ENCODE measurements at regions not wholly inside any gene's neighbourhood (a gene's known extent, or its start where the extent isn't known, plus 50 kb on each side); places are given as distances from the start of the nearest gene placed in this dataset.

DNA sequence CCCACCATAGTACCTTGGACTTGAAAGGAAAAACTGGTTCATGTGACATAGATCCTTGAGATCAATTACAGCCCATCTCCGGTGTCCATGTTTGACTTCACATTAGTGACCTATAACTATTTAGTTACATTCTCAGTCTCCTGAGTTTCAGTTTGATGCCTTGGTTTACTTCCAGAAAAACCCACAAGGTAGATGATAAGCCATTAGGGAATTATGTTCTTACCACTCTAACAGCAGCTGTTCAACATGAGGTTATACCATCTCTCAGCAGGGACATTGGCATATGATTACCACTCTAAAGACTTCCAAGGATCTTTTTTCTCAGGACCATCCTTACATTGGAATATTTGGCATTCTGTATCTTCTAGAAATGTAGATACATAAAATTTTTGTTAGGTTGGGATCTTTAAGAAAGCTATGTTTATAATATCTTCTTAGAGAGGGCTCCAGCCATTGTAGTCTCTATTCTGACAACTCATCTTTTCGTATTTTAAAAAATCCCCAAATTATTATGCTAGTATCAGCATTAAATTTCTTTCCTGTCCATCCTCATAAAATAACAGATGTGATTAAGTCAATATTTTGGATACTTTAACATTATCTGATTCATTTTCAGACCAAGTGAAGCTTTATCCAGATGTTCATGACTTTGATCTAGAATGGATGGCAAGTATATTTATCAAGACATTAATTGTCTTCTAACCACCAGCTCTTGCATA is 258.9 kb downstream of the RDH14 start:
- Histone ChIP-seq H4K20me1 (ENCODE audit: control insufficient read depth, insufficient read depth, low read length, poor library complexity, severe bottlenecking) (no peaks in the 10 kb centered on the region), H3K36me3 (replicated peaks in 1 of 2; ENCODE audit: control extremely low read depth in 1 of 2, control insufficient read depth in 1 of 2, extremely low read depth in 1 of 2, insufficient read depth in 2 of 2, low read length in 1 of 2) (no peaks in the 10 kb centered on the region), H3K4me1 (ENCODE audit: control insufficient read depth in 2 of 2, insufficient read depth in 2 of 2, low read length in 2 of 2) (no peaks in the 10 kb centered on the region), H3K27me3 (replicated peaks in 1 of 4; ENCODE audit: control extremely low read depth in 1 of 4, control insufficient read depth in 3 of 4, insufficient read depth in 4 of 4, low read length in 3 of 4) (no peaks in the 10 kb centered on the region), H3K4me3 (ENCODE audit: control extremely low read depth in 1 of 5, extremely low read depth in 1 of 5, insufficient read depth in 1 of 5, low read depth in 2 of 5, low read length in 4 of 5) (no peak overlapping the region), H2AFZ (ENCODE audit: insufficient read depth, low read depth, low read length, poor library complexity, severe bottlenecking) (no peak overlapping the region), H3K9ac (ENCODE audit: low read length) (no peak overlapping the region), H3K4me2 (replicated peaks; ENCODE audit: low read depth, low read length, poor library complexity, severe bottlenecking) (no peak overlapping the region), H3K27ac (ENCODE audit: low read length in 2 of 2) (no peak overlapping the region), H3K9me3 (ENCODE audit: control extremely low read depth in 1 of 3, control insufficient read depth in 2 of 3, insufficient read depth in 1 of 3, low read length in 2 of 3) (no peaks in the 10 kb centered on the region), H3K79me2 (ENCODE audit: control insufficient read depth, insufficient read depth, low read length) (no peaks in the 10 kb centered on the region)
- ATAC-seq (ENCODE audit: low read depth) (no peak), DNase-seq (no peak)
- Mint-ChIP-seq H3K4me1 (no peaks in the 10 kb centered on the region), H3K9me3 (ENCODE audit: insufficient read depth) (no peaks in the 10 kb centered on the region), H3K4me3 (no peak overlapping the region), H3K27ac (no peak overlapping the region), H3K27me3 (peaks cover 7% of the 10 kb centered on the region)
- POLR2A ChIA-PET = no interaction called here
- intact Hi-C loops (cut with micrococcal nuclease) = no loop called here
- no CpG with 5 or more reads among the region's 2 CpGs for WGBS (ENCODE audit: insufficient coverage)
- CTCF ChIA-PET = no interaction called here
- no peak for TF ChIP-seq EZH2 (IDR thresholded peaks at IDR 0.05; ENCODE audit: borderline replicate concordance, insufficient read depth, low read depth, low read length, poor library complexity, severe bottlenecking)
- TF ChIP-seq, protein P1, sequence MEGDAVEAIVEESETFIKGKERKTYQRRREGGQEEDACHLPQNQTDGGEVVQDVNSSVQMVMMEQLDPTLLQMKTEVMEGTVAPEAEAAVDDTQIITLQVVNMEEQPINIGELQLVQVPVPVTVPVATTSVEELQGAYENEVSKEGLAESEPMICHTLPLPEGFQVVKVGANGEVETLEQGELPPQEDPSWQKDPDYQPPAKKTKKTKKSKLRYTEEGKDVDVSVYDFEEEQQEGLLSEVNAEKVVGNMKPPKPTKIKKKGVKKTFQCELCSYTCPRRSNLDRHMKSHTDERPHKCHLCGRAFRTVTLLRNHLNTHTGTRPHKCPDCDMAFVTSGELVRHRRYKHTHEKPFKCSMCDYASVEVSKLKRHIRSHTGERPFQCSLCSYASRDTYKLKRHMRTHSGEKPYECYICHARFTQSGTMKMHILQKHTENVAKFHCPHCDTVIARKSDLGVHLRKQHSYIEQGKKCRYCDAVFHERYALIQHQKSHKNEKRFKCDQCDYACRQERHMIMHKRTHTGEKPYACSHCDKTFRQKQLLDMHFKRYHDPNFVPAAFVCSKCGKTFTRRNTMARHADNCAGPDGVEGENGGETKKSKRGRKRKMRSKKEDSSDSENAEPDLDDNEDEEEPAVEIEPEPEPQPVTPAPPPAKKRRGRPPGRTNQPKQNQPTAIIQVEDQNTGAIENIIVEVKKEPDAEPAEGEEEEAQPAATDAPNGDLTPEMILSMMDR (IDR thresholded peaks at IDR 0.05) = no peak

DNA sequence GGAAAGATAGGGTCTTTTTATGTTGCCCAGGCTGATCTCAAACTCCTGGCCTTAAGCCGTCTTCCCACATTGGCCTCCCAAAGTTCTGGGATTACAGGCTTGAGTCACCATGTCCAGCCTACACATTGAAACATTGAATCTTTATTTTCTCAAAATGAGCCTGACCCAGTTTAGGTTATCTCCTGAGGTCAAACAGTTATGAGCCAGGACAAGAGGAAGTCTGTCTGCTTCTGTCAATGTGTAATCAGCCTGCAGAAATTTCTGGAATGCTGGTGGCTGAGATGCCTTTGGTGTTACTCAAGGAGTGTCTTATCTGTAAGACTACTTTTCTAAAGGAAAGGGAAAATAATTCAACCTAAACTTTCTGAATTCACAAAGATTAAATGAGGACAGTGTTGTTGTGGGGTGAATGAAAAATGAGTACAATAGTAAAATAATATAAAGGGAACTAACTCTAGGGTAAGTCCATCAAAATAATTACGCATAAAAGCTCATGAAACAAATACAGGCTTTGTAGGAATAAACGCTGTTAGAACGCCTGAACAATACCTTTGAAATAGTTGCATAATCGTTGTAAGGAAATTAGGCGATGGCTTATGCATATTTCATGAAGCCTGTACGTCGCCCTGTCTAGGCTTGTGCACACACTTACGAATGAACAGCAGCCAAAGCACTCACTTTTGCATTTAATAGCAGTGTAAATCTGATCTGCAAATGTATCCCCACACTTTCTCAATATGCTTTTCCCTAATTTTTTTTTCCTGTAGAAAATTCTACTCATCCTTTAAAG is 260.8 kb downstream of the RDH14 start:
- Mint-ChIP-seq H3K4me3 (no peak overlapping the region), H3K9me3 (ENCODE audit: insufficient read depth) (no peaks in the 10 kb centered on the region), H3K4me1 (no peaks in the 10 kb centered on the region), H3K27me3 (peaks cover 7% of the 10 kb centered on the region), H3K27ac (no peak overlapping the region)
- H3K27ac ChIP-seq (ENCODE audit: low read length in 2 of 2) = no peak overlapping the region
- no peaks in the 10 kb centered on the region for H3K9me3 ChIP-seq (ENCODE audit: control extremely low read depth in 1 of 3, control insufficient read depth in 2 of 3, insufficient read depth in 1 of 3, low read length in 2 of 3)
- no peaks in the 10 kb centered on the region for H3K36me3 ChIP-seq (replicated peaks in 1 of 2; ENCODE audit: control extremely low read depth in 1 of 2, control insufficient read depth in 1 of 2, extremely low read depth in 1 of 2, insufficient read depth in 2 of 2, low read length in 1 of 2)
- ChIA-PET POLR2A (no interaction called here), CTCF (no interaction called here)
- H3K4me1 ChIP-seq (ENCODE audit: control insufficient read depth in 2 of 2, insufficient read depth in 2 of 2, low read length in 2 of 2) = no peaks in the 10 kb centered on the region
- H4K20me1 ChIP-seq (ENCODE audit: control insufficient read depth, insufficient read depth, low read length, poor library complexity, severe bottlenecking) = no peaks in the 10 kb centered on the region
- no peak overlapping the region for H3K4me2 ChIP-seq (replicated peaks; ENCODE audit: low read depth, low read length, poor library complexity, severe bottlenecking)
- no peaks in the 10 kb centered on the region for H3K79me2 ChIP-seq (ENCODE audit: control insufficient read depth, insufficient read depth, low read length)
- intact Hi-C loops (cut with micrococcal nuclease) = no loop called here
- ATAC-seq (ENCODE audit: low read depth) (no peak), DNase-seq (no peak)
- H3K4me3 ChIP-seq (ENCODE audit: control extremely low read depth in 1 of 5, extremely low read depth in 1 of 5, insufficient read depth in 1 of 5, low read depth in 2 of 5, low read length in 4 of 5) = no peak overlapping the region
- H3K27me3 ChIP-seq (replicated peaks in 1 of 4; ENCODE audit: control extremely low read depth in 1 of 4, control insufficient read depth in 3 of 4, insufficient read depth in 4 of 4, low read length in 3 of 4) = no peaks in the 10 kb centered on the region
- TF ChIP-seq, protein P1 (IDR thresholded peaks at IDR 0.05) = no peak
- TF ChIP-seq EZH2 (IDR thresholded peaks at IDR 0.05; ENCODE audit: borderline replicate concordance, insufficient read depth, low read depth, low read length, poor library complexity, severe bottlenecking) = no peak
- H3K9ac ChIP-seq (ENCODE audit: low read length) = no peak overlapping the region
- no peak overlapping the region for H2AFZ ChIP-seq (ENCODE audit: insufficient read depth, low read depth, low read length, poor library complexity, severe bottlenecking)
- WGBS (ENCODE audit: insufficient coverage) = 83% methylated on average over 6 of the region's 9 CpGs

All from B cell (primary cell).